HG03432 (cell line): ENCODE measurements at regions not wholly inside any gene's neighbourhood (a gene's known extent, or its start where the extent isn't known, plus 50 kb on each side); places are given as distances from the start of the nearest gene placed in this dataset.

Experiments used
- ATAC-seq: cut with Tn5 transposase; IDR thresholded peaks from one replicate; pipeline ENCODE4 v1.9.1; 2021; ENCODE audit warnings: mild to moderate bottlenecking, moderate library complexity; ENCODE audit not compliant: unreplicated experiment

- peak; percentile 73 for ATAC-seq
Measured at GRCh38 chr11:26078231-26078821, 253.6 kb upstream of the ANO3 start.

- no peak for ATAC-seq
Measured at GRCh38 chr11:26084313-26084712, 247.6 kb upstream of the ANO3 start.

- ATAC-seq = no peak
Measured at GRCh38 chr11:26086028-26086427, 245.9 kb upstream of the ANO3 start.

- ATAC-seq = peak; percentile 92
Measured at GRCh38 chr11:26087120-26087935, 244.6 kb upstream of the ANO3 start.

- no peak for ATAC-seq
Measured at GRCh38 chr11:26088391-26088790, 243.5 kb upstream of the ANO3 start.

GRCh38 chr11:26090651-26091050 is 241.3 kb upstream of the ANO3 start:
- no peak for ATAC-seq

GRCh38 chr11:26093206-26093605 is 238.7 kb upstream of the ANO3 start:
- ATAC-seq = no peak

- no peak for ATAC-seq
Measured at GRCh38 chr11:26095340-26095739, 236.6 kb upstream of the ANO3 start.

- no peak for ATAC-seq
Measured at GRCh38 chr11:26096451-26096850, 235.5 kb upstream of the ANO3 start.

- ATAC-seq = no peak
Measured at GRCh38 chr11:26102325-26102724, 229.6 kb upstream of the ANO3 start.

- no peak for ATAC-seq
Measured at GRCh38 chr11:26105762-26106423, 226.0 kb upstream of the ANO3 start.

- ATAC-seq = no peak
Measured at GRCh38 chr11:26106726-26107125, 225.2 kb upstream of the ANO3 start.

GRCh38 chr11:26109658-26110368 is 222.1 kb upstream of the ANO3 start:
- ATAC-seq = no peak

GRCh38 chr11:26112264-26112663 is 219.7 kb upstream of the ANO3 start:
- no peak for ATAC-seq

- ATAC-seq = no peak
Measured at GRCh38 chr11:26121466-26121865, 210.5 kb upstream of the ANO3 start.

GRCh38 chr11:26126741-26127140 is 205.2 kb upstream of the ANO3 start:
- ATAC-seq = no peak

- no peak for ATAC-seq
Measured at GRCh38 chr11:26127336-26127735, 204.6 kb upstream of the ANO3 start.

- no peak for ATAC-seq
Measured at GRCh38 chr11:26131406-26131805, 200.5 kb upstream of the ANO3 start.

- ATAC-seq = no peak
Measured at GRCh38 chr11:26134053-26134452, 197.9 kb upstream of the ANO3 start.

GRCh38 chr11:26134481-26135355 is 197.2 kb upstream of the ANO3 start:
- ATAC-seq = peak; percentile 55
